Thymus (tissue), 11 donors: ENCODE measurements at regions not wholly inside any gene's neighbourhood (a gene's known extent, or its start where the extent isn't known, plus 50 kb on each side); places are given as distances from the start of the nearest gene placed in this dataset.

ENCODE experiments used
- DNase-seq, 9 donors: peaks; one replicate each; pipeline ENCODE4 v3.0.0-alpha.2; 2013; ENCODE audit warnings: low spot score in 9 of 9, low read depth in 6 of 9, missing footprints in 1 of 9
- H3K27ac ChIP-seq, 2 donors: one replicate each; pipeline ENCODE4 v1.5.1; 2013; ENCODE audit warnings: control low read depth in 1 of 2, low read depth in 1 of 2, low read length in 1 of 2, mild to moderate bottlenecking in 1 of 2, moderate library complexity in 1 of 2
- H3K27me3 ChIP-seq, 2 donors: one replicate each; pipeline ENCODE4 v1.5.1; 2013; ENCODE audit warnings: low read length in 1 of 2; ENCODE audit not compliant: control insufficient read depth in 2 of 2, insufficient read depth in 1 of 2
- H3K36me3 ChIP-seq, 2 donors: one replicate each; pipeline ENCODE4 v1.5.1; 2013; ENCODE audit warnings: low read length in 1 of 2, mild to moderate bottlenecking in 1 of 2, moderate library complexity in 1 of 2; ENCODE audit not compliant: control insufficient read depth in 2 of 2, insufficient read depth in 2 of 2
- H3K4me1 ChIP-seq, 2 donors: one replicate each; pipeline ENCODE4 v1.5.1; 2013; ENCODE audit warnings: low read length in 2 of 2; ENCODE audit not compliant: control insufficient read depth in 2 of 2, insufficient read depth in 2 of 2
- H3K4me3 ChIP-seq, 2 donors: one replicate each; pipeline ENCODE4 v1.5.1; 2013; ENCODE audit warnings: low read length in 2 of 2, control low read depth in 1 of 2, mild to moderate bottlenecking in 1 of 2
- H3K9me3 ChIP-seq, 2 donors: one replicate each; pipeline ENCODE4 v1.5.1; 2013; ENCODE audit warnings: low read length in 1 of 2, mild to moderate bottlenecking in 1 of 2; ENCODE audit not compliant: control insufficient read depth in 2 of 2, insufficient read depth in 1 of 2
- WGBS: extraction: QIAGEN DNeasy Blood & Tissue Kit; methylation state at CpG from one replicate; pipeline ENCODE4 v1.1.7; 2013; 5-methylcytosine and 5-hydroxymethylcytosine counted together
- donor health status: healthy.

- H3K36me3 ChIP-seq = no peaks in the 10 kb centered on the region
- no peak for DNase-seq
Observed at GRCh38 chr4:180942367-180942916, 1300.8 kb upstream of the TENM3 start.

DNA sequence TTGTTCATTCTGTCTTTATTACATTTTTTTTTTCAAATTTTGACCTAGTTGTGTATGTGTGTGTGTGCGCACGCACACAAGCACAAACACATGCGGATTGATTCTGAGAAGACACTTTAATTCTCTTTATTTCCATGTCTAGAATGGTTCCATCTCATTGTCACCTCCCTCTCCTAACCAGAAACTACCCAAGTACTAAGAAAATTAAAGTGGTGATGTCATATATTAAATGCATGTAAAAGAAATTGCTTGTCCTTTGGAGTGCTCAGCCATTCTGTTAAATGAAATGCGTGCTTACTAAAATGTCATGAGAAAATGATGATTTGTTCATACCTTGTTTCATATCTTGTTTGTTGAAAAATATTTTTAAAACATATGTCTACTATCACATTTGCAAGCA is 1297.0 kb upstream of the TENM3 start:
- 98% methylated on average over 4 of the region's 4 CpGs for WGBS
- Histone ChIP-seq H3K27ac (no peak overlapping the region), H3K4me3 (no peak overlapping the region), H3K4me1 (no peaks in the 10 kb centered on the region), H3K27me3 (no peaks in the 10 kb centered on the region), H3K9me3 (no peaks in the 10 kb centered on the region), H3K36me3 (no peaks in the 10 kb centered on the region)
- DNase-seq = no peak

More at GRCh38 chr4:180942367-180942916, 1300.8 kb upstream of the TENM3 start:
- no peaks in the 10 kb centered on the region for H3K9me3 ChIP-seq
- no peak overlapping the region for H3K4me3 ChIP-seq
- H3K4me1 ChIP-seq = no peaks in the 10 kb centered on the region
- no peaks in the 10 kb centered on the region for H3K27me3 ChIP-seq
- 87% methylated on average over 5 of the region's 5 CpGs for WGBS
- no peak overlapping the region for H3K27ac ChIP-seq

DNA sequence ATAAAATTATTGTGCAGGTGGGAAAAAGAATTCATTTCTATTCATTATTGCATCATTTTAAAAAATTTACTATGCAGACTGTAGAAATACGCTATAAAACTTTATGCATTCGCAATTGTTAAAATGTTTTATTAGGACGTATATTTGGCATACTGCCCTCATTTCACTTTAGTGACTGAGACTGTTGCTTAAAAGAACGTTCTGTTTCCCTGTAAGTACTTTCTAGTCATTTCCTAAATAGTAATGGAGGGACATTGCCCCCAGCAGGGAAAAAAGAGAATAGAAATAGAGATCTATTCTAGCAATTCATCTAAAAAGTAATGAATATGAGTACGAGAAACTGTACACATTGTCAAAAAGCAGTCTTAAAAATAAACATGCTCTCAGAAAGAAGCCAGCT is 1295.8 kb upstream of the TENM3 start:
- Histone ChIP-seq H3K4me1 (no peaks in the 10 kb centered on the region), H3K4me3 (no peak overlapping the region), H3K27me3 (no peaks in the 10 kb centered on the region), H3K9me3 (no peaks in the 10 kb centered on the region), H3K36me3 (no peaks in the 10 kb centered on the region), H3K27ac (no peak overlapping the region)
- 68% methylated on average over 5 of the region's 5 CpGs for WGBS
- DNase-seq = no peak

DNA sequence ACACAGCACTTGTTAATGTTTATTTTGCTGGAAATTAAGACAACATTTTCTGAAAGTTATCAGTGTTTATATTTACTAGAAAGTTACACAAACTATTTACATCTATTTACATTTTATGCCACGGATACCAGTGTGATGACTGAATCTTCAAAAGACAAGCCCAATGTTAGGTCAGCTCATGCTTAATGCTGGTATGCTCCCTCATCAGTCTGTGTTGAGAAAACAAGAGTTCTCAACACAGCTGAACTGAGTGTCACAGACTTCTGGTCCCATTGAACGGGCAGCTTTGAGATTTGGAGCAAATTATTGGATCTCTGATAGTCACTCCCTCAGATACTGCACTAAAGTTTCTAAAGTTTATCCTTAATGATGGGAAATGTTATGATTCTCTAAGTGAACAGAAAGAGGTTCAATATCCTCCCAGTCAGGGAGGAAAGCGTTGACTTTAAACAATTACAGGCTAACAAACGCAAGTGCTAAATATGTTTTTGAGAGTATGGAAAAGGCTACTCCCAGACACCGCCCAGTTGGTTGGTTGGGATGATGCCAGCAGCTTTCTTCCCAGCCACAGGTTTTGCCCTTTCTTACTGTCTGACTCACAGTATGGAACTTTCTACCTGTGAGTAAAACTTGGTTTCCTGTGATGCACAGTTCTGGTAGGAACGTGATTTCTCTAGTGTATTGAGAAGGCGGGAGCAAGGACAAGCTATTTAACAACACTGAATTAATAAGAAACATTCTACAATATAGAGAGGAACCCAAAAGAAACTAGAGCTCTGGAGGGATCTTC is 1293.6 kb upstream of the TENM3 start:
- no peak overlapping the region for H3K4me3 ChIP-seq
- H3K9me3 ChIP-seq = no peaks in the 10 kb centered on the region
- H3K27me3 ChIP-seq = no peaks in the 10 kb centered on the region
- DNase-seq = no peak
- no peak overlapping the region for H3K27ac ChIP-seq
- WGBS = 92% methylated on average over 7 of the region's 7 CpGs
- H3K4me1 ChIP-seq = no peaks in the 10 kb centered on the region
- no peaks in the 10 kb centered on the region for H3K36me3 ChIP-seq

DNA sequence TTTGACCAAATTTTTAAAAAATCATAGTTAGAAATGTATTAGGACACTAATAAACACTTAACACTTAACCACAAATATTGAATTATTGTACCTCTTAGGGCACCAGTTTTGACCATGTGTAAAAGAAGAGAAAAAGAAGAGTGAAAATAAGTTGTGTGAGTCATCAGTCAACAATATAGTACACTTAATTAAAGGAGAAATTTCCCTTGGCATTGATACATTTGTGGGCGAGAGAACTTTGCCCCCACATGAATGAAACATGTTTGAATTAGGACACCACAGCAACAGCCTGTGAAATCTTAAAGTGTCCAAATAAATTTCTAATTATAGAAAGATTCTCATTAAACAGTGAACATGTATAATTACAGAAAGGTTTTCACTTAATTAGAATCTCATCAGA is 1292.8 kb upstream of the TENM3 start:
- no peak for DNase-seq
- Histone ChIP-seq H3K4me3 (no peak overlapping the region), H3K36me3 (no peaks in the 10 kb centered on the region), H3K27ac (no peak overlapping the region), H3K9me3 (no peaks in the 10 kb centered on the region), H3K4me1 (no peaks in the 10 kb centered on the region), H3K27me3 (no peaks in the 10 kb centered on the region)
- 95% methylated on average over 1 of the region's 1 CpG for WGBS

- no peaks in the 10 kb centered on the region for H3K9me3 ChIP-seq
- DNase-seq = no peak
- no peaks in the 10 kb centered on the region for H3K27me3 ChIP-seq
- 93% methylated on average over 2 of the region's 2 CpGs for WGBS
- H3K36me3 ChIP-seq = no peaks in the 10 kb centered on the region
- H3K4me3 ChIP-seq = no peak overlapping the region
- no peak overlapping the region for H3K27ac ChIP-seq
- no peaks in the 10 kb centered on the region for H3K4me1 ChIP-seq
Observed at GRCh38 chr4:180951312-180951711, 1291.9 kb upstream of the TENM3 start.

DNA sequence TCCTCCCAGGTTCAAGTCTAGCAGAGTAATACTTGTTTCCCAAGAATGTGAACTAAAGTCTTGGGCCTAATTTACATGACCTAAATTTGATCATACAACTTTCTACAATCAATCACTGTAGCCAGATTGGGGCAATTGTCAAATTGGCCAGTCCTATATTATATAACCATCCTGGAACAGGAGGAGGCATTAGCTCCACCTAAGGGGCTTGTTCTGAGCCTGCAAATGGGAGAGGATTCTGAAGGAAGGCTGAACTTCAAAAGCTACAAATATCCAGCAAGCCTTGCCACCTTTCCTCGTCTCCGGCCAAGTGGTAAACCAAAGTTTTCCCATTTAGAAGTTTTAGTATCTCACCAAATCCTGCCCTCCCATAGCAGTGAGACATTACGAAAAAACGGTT is 1289.6 kb upstream of the TENM3 start:
- Histone ChIP-seq H3K9me3 (no peaks in the 10 kb centered on the region), H3K27ac (no peak overlapping the region), H3K27me3 (no peaks in the 10 kb centered on the region), H3K4me3 (no peak overlapping the region), H3K36me3 (no peaks in the 10 kb centered on the region), H3K4me1 (no peaks in the 10 kb centered on the region)
- no peak for DNase-seq
- WGBS = 90% methylated on average over 4 of the region's 4 CpGs

DNA sequence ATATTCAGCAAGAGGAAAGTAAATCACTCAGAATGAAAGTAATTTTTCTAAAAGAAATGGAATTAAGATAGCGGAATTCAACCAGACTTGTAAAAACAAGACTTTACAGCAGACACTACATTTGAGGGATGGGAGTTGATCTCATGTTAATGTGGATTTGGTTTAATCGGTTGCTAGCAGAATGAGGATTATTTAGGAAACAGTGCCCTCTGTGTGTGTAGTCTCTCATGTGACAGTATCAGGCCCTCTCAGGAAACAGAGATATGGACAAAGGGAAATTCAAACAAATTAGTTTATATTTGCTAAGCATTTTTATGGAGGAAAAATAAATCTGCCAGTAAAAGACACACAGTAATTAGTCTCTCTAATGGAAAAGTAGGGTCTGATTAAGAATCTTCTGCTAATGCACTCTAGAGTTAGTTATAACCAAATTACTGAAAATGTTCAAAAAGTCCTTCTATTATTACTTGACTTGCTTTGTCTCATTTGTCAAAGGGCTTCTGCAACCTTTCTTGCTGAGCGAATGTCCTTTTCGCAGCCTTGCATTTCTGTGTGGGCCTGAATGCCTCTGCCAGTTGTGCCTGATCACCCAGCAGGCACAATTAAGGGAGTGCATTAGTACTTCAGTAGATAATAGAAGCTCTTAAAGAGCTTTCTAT is 1282.3 kb upstream of the TENM3 start:
- WGBS = 86% methylated on average over 4 of the region's 4 CpGs
- H3K4me3 ChIP-seq = no peak overlapping the region
- DNase-seq = no peak
- H3K4me1 ChIP-seq = no peaks in the 10 kb centered on the region
- H3K36me3 ChIP-seq = no peaks in the 10 kb centered on the region
- H3K9me3 ChIP-seq = no peaks in the 10 kb centered on the region
- H3K27me3 ChIP-seq = no peaks in the 10 kb centered on the region
- H3K27ac ChIP-seq = no peak overlapping the region

DNA sequence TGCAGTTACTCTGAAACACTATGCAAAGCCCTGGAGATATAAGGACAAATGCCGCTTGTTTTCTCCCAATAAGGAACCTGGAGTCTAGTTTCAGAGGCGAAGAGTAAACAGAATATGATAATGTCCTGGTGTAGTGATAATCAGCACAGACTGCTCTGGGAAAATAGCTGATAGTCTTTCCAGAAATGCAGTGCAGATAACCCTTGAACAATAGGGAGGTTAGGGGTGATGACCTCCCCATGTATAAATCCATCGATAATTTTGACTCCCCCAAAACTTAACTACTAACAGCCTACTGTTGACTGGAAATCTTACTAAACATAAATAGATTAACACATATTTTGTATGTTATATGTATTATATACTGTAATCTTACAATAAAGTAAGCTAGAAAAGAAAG is 1280.9 kb upstream of the TENM3 start:
- 86% methylated on average over 3 of the region's 3 CpGs for WGBS
- Histone ChIP-seq H3K36me3 (no peaks in the 10 kb centered on the region), H3K4me1 (no peaks in the 10 kb centered on the region), H3K27ac (no peak overlapping the region), H3K27me3 (no peaks in the 10 kb centered on the region), H3K9me3 (no peaks in the 10 kb centered on the region), H3K4me3 (no peak overlapping the region)
- no peak for DNase-seq
